ENCODE measurements at regions not wholly inside any gene's neighbourhood (a gene's known extent, or its start where the extent isn't known, plus 50 kb on each side); places are given as distances from the start of the nearest gene placed in this dataset.

DNA sequence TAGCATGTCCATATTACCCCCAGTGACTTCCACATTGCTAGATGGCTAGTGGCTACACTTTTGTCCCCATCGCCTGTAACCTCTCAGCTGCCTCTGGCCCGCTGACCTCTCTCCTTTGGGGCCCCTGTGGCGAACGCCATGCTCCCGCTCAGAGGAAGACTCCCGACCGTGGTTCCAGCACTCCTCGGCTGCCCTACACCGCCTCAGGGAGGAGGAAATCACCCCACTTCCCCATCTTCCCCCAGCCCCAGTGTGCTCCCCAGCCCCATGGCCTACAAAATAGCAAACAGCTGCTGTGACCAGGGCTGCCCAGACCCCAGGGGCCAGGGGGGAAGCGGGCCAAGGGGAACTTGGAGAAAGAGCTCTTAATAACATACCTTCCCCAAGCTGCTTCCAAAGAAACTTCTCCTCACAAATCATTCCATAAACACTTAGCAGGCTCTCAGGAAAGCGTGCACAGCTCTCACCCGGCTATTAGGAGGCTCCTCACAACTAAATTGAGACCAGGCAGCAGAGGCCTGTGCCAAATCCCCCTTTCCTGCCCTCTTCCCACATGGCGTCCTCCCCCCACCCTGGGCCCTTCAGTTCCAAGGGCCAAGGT lies 63.5 kb upstream of the WNT11 start:
- no peak overlapping the region for H3K27ac Mint-ChIP-seq (ENCODE audit: unreplicated experiment)
- no peak for DNase-seq (ENCODE audit: low spot score)
- no peaks in the 10 kb centered on the region for H3K4me1 Mint-ChIP-seq (ENCODE audit: unreplicated experiment)
- peaks cover 5% of the 10 kb centered on the region for H3K27me3 Mint-ChIP-seq (ENCODE audit: unreplicated experiment)
- TF ChIP-seq, protein P1, sequence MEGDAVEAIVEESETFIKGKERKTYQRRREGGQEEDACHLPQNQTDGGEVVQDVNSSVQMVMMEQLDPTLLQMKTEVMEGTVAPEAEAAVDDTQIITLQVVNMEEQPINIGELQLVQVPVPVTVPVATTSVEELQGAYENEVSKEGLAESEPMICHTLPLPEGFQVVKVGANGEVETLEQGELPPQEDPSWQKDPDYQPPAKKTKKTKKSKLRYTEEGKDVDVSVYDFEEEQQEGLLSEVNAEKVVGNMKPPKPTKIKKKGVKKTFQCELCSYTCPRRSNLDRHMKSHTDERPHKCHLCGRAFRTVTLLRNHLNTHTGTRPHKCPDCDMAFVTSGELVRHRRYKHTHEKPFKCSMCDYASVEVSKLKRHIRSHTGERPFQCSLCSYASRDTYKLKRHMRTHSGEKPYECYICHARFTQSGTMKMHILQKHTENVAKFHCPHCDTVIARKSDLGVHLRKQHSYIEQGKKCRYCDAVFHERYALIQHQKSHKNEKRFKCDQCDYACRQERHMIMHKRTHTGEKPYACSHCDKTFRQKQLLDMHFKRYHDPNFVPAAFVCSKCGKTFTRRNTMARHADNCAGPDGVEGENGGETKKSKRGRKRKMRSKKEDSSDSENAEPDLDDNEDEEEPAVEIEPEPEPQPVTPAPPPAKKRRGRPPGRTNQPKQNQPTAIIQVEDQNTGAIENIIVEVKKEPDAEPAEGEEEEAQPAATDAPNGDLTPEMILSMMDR (IDR thresholded peaks at IDR 0.05; ENCODE audit: unreplicated experiment), result no peak
- H3K4me3 Mint-ChIP-seq (ENCODE audit: unreplicated experiment), result no peak overlapping the region
- H3K36me3 Mint-ChIP-seq (ENCODE audit: low read depth, unreplicated experiment), result peaks cover 5% of the 10 kb centered on the region
- H3K9me3 Mint-ChIP-seq (ENCODE audit: unreplicated experiment), result no peaks in the 10 kb centered on the region

DNA sequence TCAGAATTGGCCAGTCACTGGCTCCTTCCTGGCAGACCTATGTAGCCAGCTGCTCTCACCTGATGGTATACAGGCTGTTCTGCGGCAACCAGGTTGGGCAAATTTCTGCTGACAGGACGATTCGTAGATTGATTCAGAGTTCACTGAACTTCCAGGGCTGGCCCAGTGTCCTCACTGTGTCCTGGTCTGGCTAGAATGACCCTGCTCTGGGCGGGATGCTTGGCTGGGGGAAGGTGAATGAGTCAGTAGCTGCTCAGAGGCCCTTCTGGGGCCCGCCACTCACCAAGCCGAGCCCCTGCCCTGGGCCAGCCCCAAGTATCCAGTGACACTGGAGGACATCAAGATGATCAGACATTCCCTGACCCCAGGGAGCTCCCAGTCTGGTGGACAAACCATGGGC lies 62.9 kb upstream of the WNT11 start:
- H3K27me3 Mint-ChIP-seq (ENCODE audit: unreplicated experiment), result peaks cover 5% of the 10 kb centered on the region
- no peak overlapping the region for H3K27ac Mint-ChIP-seq (ENCODE audit: unreplicated experiment)

DNA sequence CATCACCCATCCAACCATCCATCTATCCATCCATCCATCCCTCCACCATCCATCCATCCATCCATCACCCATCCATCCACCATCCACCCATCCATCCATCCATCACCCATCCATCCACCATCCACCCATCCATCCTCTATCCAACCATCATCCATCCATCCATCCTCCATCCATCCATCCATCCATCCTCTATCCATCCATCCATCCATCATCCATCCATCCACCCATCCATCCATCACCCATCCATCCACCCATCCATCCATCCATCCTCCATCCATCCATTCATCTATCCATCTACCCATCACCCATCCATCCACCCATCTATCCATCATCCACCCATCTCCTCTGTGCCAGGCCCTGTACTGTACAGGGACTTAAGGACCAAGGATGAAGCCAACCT lies 62.2 kb upstream of the WNT11 start:
- TF ChIP-seq, protein P1 (IDR thresholded peaks at IDR 0.05; ENCODE audit: unreplicated experiment), result no peak
- H3K4me3 Mint-ChIP-seq (ENCODE audit: unreplicated experiment), result no peak overlapping the region
- no peaks in the 10 kb centered on the region for H3K9me3 Mint-ChIP-seq (ENCODE audit: unreplicated experiment)
- no peaks in the 10 kb centered on the region for H3K4me1 Mint-ChIP-seq (ENCODE audit: unreplicated experiment)
- H3K27me3 Mint-ChIP-seq (ENCODE audit: unreplicated experiment), result peaks cover 5% of the 10 kb centered on the region
- H3K27ac Mint-ChIP-seq (ENCODE audit: unreplicated experiment), result no peak overlapping the region
- DNase-seq (ENCODE audit: low spot score), result no peak
- no peaks in the 10 kb centered on the region for H3K36me3 Mint-ChIP-seq (ENCODE audit: low read depth, unreplicated experiment)

More for the DNA sequence above, 62.9 kb upstream of the WNT11 start:
- H3K9me3 Mint-ChIP-seq (ENCODE audit: unreplicated experiment), result no peaks in the 10 kb centered on the region
- DNase-seq (ENCODE audit: low spot score), result no peak
- H3K36me3 Mint-ChIP-seq (ENCODE audit: low read depth, unreplicated experiment), result peaks cover under 1% of the 10 kb centered on the region
- TF ChIP-seq, protein P1 (IDR thresholded peaks at IDR 0.05; ENCODE audit: unreplicated experiment), result no peak
- no peak overlapping the region for H3K4me3 Mint-ChIP-seq (ENCODE audit: unreplicated experiment)
- no peaks in the 10 kb centered on the region for H3K4me1 Mint-ChIP-seq (ENCODE audit: unreplicated experiment)

DNA sequence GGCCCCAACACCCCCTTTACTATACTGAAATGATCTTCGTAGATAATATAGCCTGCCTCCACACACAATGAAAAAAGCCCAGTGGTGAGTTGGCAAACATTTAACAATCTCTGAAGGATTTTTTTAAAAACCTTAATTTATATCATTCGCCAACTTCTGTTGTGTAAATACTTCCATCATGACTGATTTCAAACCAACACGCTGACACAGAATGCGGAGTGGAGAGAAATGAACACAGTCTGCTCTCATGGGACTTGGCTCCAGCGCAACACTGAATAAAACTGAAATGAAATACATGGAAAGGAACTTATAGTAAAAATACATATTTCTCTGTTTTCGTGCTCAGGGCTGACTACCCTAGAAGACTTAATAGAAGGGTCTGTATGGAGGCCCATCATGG lies 61.3 kb upstream of the WNT11 start:
- Mint-ChIP-seq H3K36me3 (ENCODE audit: low read depth, unreplicated experiment) (no peaks in the 10 kb centered on the region), H3K4me1 (ENCODE audit: unreplicated experiment) (no peaks in the 10 kb centered on the region), H3K9me3 (ENCODE audit: unreplicated experiment) (no peaks in the 10 kb centered on the region), H3K27ac (ENCODE audit: unreplicated experiment) (no peak overlapping the region), H3K4me3 (ENCODE audit: unreplicated experiment) (no peak overlapping the region), H3K27me3 (ENCODE audit: unreplicated experiment) (peaks cover 5% of the 10 kb centered on the region)
- TF ChIP-seq, protein P1 (IDR thresholded peaks at IDR 0.05; ENCODE audit: unreplicated experiment), result no peak
- DNase-seq (ENCODE audit: low spot score), result no peak

DNA sequence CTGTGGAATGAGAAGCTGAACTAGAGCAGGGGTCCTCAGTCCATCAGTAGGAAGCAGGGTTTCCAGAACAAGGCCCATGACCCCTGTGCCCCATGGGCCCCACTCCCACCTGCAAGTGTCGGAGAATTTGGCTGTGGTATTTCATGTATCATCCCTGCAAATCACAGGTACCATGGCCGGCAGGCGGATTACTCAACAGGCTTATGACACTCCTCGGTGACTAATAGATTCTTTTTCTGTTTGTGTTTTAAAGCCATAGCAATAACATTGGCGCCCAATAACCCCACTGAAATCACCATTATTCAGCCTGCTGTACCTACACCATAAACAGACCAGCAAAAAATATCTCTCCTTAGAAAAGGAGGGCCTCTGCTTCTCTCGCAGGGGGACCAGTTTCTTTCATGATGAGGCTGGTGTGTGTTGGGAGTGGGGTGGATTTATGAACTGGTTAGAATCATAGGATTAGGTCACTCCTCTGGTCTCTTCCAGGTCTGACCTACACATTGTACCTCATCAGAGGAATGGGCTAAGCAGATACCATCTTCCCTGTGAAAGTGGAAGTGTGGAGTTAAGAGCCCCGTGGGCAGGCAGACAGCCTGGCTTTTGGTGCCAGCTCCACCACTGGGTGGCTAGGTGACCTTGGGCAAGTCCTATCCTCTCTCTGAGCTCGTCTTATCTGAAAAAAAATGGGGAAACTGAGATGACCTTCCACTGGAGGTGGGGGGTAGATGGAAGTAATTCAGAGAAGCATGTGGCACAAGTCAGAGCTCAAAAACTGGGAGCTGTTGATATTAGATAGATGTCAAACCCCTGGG lies 60.2 kb upstream of the WNT11 start:
- TF ChIP-seq, protein P1 (IDR thresholded peaks at IDR 0.05; ENCODE audit: unreplicated experiment), result no peak
- H3K36me3 Mint-ChIP-seq (ENCODE audit: low read depth, unreplicated experiment), result no peaks in the 10 kb centered on the region
- no peaks in the 10 kb centered on the region for H3K4me1 Mint-ChIP-seq (ENCODE audit: unreplicated experiment)
- H3K27ac Mint-ChIP-seq (ENCODE audit: unreplicated experiment), result no peak overlapping the region
- no peak overlapping the region for H3K4me3 Mint-ChIP-seq (ENCODE audit: unreplicated experiment)
- H3K27me3 Mint-ChIP-seq (ENCODE audit: unreplicated experiment), result peaks cover 5% of the 10 kb centered on the region
- H3K9me3 Mint-ChIP-seq (ENCODE audit: unreplicated experiment), result no peaks in the 10 kb centered on the region
- no peak for DNase-seq (ENCODE audit: low spot score)
